SIG-M5 treated with dmso at 0.1 percent for 504 hours (cell line): ENCODE measurements at regions not wholly inside any gene's neighbourhood (a gene's known extent, or its start where the extent isn't known, plus 50 kb on each side); places are given as distances from the start of the nearest gene placed in this dataset.
"Not testable (repeated sequence)": the region's sequence is repeated elsewhere in the genome, so short reads cannot be mapped to it uniquely, and the experiment has no call there.

Experiments used
- DNase-seq: peaks from one replicate; lab custom pipeline; 2025; ENCODE audit not compliant: unreplicated experiment; lab: John Stamatoyannopoulos, UW

DNA sequence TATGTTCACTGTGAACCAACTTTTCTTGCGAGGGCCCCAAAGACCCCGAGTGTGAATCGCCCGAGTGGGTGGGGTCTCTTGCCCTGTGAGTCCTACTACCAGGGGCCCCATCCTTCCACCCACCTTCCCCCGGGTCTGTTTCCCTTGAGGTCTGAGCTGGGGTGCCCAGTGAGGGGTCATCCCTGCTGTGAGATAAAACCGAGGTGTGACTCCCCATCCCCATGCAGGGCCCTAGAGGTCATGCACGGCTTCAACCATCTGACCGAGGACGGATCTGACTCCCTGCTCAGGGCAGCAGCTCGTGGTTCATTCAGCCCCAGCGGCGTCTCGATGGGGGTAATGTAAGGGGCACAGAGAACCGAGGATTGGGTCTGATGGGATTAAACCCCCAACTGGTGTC is 103.1 kb upstream of the SULF2 start:
- no peak for DNase-seq

- no peak for DNase-seq
These were observed 102.3 kb upstream of the SULF2 start for GRCh38 chr20:47887477-47888080.

- no peak for DNase-seq
These were observed 101.8 kb upstream of the SULF2 start for GRCh38 chr20:47887064-47887463.

- no peak for DNase-seq
These were observed 101.3 kb upstream of the SULF2 start for GRCh38 chr20:47886454-47887041.

- no peak for DNase-seq
These were observed 100.7 kb upstream of the SULF2 start for GRCh38 chr20:47885909-47886453.

DNA sequence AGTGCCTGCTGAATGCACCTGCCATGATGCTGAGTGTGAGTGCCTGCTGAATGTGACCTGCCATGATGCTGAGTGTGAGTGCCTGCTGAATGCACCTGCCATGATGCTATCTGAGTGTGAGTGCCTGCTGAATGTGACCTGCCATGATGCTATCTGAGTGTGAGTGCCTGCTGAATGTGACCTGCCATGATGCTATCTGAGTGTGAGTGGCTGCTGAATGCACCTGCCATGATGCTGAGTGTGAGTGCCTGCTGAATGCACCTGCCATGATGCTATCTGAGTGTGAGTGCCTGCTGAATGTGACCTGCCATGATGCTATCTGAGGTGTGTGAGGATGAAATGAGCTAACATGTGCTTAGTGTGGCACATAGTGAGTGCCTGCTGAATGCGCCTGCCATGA is 98.7 kb upstream of the SULF2 start:
- DNase-seq = not testable (repeated sequence)

DNA sequence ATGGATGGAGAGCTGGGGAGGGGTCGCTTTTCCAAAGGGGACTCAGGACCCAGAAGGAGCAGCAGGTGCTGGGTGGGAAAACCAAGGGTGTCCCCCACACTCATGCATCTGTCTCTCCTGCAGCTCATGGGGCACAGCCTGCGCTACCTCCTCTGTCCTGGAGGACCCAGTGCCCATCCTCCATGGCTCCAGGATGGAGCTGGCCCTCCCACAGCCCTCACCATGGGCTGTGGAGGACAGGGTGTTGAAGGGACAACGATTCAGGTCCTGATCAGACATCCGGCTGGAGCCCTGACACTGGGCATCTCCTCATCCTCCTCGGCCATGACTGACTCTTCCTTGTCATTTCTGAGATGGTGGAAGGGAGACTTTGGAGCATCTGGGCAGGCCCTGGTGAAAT is 97.9 kb upstream of the SULF2 start:
- DNase-seq = no peak

DNA sequence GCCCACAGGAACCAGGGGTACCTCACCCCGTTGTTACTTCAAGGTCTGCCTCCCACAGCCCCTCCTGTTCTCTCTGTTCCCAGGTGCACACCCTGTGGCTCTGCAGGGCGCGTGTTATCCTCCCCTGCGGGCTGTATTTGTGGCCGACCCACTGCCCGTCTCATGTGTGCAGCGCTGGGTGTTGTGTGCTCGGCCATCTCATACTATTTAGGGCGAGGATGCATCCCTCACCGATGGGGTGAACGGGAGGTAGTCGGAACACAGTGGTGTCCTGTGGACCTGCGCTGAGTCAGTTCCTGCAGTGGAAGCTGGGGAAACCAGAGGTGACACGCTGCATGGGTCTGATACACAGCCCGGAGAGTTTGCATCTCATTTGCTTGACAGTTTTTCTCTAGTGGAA is 94.5 kb upstream of the SULF2 start:
- no peak for DNase-seq

DNA sequence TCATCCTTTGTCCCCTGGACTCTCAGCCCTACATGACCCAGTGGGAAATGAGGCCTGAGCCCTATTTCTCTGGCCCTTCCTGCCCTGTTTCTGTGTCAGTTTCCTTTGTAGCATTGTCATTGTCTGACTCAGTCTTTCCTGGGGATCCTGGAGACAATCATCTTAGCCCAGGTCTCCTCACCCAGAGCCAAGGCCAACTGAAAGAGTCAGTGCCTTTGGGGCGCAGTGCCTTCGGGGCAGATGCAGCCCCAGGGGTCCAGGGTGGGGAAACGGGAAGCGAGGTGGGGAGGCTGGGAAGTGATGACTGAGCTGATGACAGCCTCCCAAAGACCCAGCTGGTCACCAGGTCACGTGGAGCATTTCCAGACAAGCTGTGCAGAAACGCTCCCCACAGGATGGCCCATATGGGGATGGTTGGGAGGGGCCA is 93.3 kb upstream of the SULF2 start:
- no peak for DNase-seq

DNA sequence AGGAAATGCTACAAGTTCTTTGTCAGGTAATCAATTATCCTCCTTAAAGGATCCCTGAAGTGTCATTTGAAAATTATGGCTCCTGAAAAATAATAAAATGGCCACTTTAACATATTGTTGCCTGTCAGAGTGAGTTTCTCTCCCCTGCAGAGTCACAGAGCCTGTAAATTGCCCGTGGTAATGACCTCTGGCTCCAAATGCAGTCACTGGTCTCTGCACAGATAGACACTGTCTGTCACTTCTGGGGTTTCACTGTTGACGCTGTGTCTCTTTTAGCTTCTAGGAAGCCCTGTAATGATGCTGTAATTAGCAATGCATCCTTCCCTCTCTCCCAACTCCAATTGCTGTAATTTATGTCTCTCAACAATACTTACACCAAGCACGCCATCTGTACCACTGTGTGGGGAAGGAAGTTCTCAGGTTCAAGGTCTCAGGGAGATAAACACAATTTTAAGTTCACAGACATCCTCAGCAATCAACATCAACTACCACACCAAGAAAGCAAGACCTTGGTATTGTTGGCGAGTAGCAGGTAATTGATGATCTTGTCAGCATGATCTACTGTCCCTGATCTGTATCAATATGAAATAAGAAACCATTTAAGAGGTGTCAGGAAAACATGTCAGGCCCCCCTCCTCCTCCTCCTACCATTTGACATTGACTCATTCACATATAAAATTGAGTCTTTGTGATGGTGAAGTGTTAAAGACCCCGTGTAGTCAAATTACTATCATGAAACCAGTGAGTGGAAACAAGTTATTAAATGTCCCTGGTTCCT is 91.2 kb upstream of the SULF2 start:
- DNase-seq = no peak

GRCh38 chr20:47875297-47876025 is 90.2 kb upstream of the SULF2 start:
- DNase-seq = no peak

DNA sequence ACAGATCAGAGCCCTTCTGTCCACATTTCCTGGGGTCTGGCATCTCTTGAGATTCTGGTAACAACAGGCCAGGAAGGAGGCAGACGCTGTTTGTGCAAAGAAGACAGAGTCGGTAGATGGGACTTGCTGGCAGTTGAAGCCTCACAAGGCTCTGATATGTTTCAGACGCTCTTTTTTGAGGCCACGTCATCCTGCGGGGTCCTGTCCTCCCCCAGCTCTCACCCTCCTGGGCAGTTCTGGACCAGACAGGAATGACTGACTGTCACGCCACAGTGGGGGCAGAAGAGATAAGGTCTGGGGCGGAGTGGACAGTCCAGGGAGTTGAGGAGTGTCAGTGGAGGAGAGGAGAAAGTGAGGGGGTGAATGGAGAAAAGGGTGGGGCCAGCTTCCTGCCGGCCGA is 87.1 kb upstream of the SULF2 start:
- no peak for DNase-seq

- no peak for DNase-seq
These were observed 85.2 kb upstream of the SULF2 start for GRCh38 chr20:47870475-47870874.

DNA sequence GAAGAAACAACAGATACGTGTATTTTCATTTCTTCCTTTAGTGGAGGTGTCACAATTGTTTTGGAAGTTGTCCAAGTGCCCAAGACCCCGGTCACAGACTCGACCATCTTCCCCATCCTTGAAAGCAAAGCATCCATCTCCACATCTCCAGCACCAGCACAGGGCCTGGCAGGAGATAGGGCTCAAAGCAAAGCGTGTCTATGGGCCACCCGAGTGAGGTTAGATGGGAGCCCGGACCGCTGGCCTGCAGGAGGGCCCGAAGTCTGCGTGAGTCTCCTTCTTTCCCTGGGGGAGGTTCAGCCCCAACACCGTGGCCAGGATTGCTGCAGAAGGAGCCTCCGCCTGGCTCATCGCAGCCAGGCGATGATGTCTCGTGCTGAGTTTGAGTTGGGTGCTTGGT is 83.5 kb upstream of the SULF2 start:
- DNase-seq = no peak

- DNase-seq = no peak
These were observed 83.0 kb upstream of the SULF2 start for GRCh38 chr20:47868236-47868635.

GRCh38 chr20:47867831-47868230 is 82.5 kb upstream of the SULF2 start:
- no peak for DNase-seq

- DNase-seq = no peak
These were observed 81.2 kb upstream of the SULF2 start for GRCh38 chr20:47866480-47866879.

DNA sequence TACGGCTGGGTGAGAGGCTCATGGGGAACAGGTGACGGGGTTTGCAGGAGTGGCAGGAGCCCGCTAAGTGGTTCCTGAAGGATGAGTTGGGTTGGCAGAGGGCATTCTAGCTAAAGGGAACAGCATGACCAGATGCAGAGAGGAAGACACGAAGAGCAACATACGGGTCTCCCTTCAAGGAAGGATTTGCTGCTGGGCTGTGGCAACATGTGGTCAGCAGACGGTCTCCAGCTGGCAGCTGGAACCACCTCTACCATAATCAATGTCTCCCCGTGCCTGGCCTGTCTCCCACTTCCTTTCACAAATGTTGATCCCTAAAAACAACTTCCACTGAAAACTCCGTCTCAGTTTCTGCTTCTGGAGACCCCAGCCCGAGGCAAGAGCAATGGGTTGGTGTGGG is 80.6 kb upstream of the SULF2 start:
- DNase-seq = no peak

GRCh38 chr20:47865451-47865850 is 80.2 kb upstream of the SULF2 start:
- DNase-seq = no peak

- no peak for DNase-seq
These were observed 78.7 kb upstream of the SULF2 start for GRCh38 chr20:47863981-47864380.

GRCh38 chr20:47863315-47863965 is 78.2 kb upstream of the SULF2 start:
- no peak for DNase-seq
